B cell (primary cell): ENCODE measurements at regions not wholly inside any gene's neighbourhood (a gene's known extent, or its start where the extent isn't known, plus 50 kb on each side); places are given as distances from the start of the nearest gene placed in this dataset.

Experiments
- ATAC-seq: fragments of 200-7000 bp; cut with Tn5 transposase; one replicate; pipeline ENCODE4 v1.10.0; 2021; ENCODE audit warnings: low read depth, mild to moderate bottlenecking, moderate number of reproducible peaks, moderate library complexity
- CTCF ChIA-PET: fragments of 350-600 bp; sonication (Branson Sonifier 250); formaldehyde crosslinking; loops from one replicate; lab custom pipeline; 2021; ENCODE audit warnings: antibody characterized with exemption, inconsistent platforms; lab: Charles Lee
- POLR2A ChIA-PET: fragments of 350-600 bp; sonication (Branson Sonifier 250); formaldehyde crosslinking; loops from one replicate; lab custom pipeline; 2021; ENCODE audit warnings: antibody characterized with exemption; lab: Charles Lee
- DNase-seq: peaks from one replicate; pipeline ENCODE4 v3.0.0; 2013
- H2AFZ ChIP-seq: 2 replicates; pipeline ENCODE4 v1.6.1; 2012; ENCODE audit warnings: mild to moderate bottlenecking, low read depth, low read length; ENCODE audit not compliant: insufficient read depth, poor library complexity, severe bottlenecking
- H3K27ac ChIP-seq, 2 donors: 1 replicate in 1 of 2; 2 replicates in 1 of 2; pipeline ENCODE4 v1.5.1; 2012 to 2013; ENCODE audit warnings: low read length in 2 of 2, mild to moderate bottlenecking in 2 of 2, moderate library complexity in 1 of 2
- H3K27me3 ChIP-seq, 4 experiments: fragments of 200-600 bp in 1 of 4; sonication (generic) in 1 of 4; replicated peaks in 1 of 4; 1 replicate in 2 of 4; 2 replicates in 2 of 4; pipeline versions ENCODE4 v1.6.1 to v1.7.0; 2013 to 2016; ENCODE audit warnings: low read length in 3 of 4, mild to moderate bottlenecking in 2 of 4, mixed read lengths in 1 of 4, moderate library complexity in 1 of 4; ENCODE audit not compliant: insufficient read depth in 4 of 4, control insufficient read depth in 3 of 4; ENCODE audit errors: control extremely low read depth in 1 of 4
- H3K36me3 ChIP-seq, 2 experiments: replicated peaks in 1 of 2; 1 replicate in 1 of 2; 2 replicates in 1 of 2; pipeline versions ENCODE4 v1.6.1 to v1.7.1; 2013; ENCODE audit warnings: low read length in 1 of 2; ENCODE audit not compliant: insufficient read depth in 2 of 2, control insufficient read depth in 1 of 2; ENCODE audit errors: control extremely low read depth in 1 of 2, extremely low read depth in 1 of 2
- H3K4me1 ChIP-seq, 2 donors: fragments of 200-600 bp in 1 of 2; sonication (generic) in 1 of 2; 1 replicate in 1 of 2; 2 replicates in 1 of 2; pipeline versions ENCODE4 v1.5.1 to v1.6.1; 2013 to 2017; ENCODE audit warnings: low read length in 2 of 2; ENCODE audit not compliant: control insufficient read depth in 2 of 2, insufficient read depth in 2 of 2
- H3K4me2 ChIP-seq: replicated peaks from 2 replicates; pipeline ENCODE3; 2012; ENCODE audit warnings: mild to moderate bottlenecking, low read depth, low read length; ENCODE audit not compliant: poor library complexity, severe bottlenecking
- H3K4me3 ChIP-seq, 5 experiments: fragments of 200-600 bp in 1 of 5; sonication (generic) in 1 of 5; 1 replicate in 3 of 5; 2 replicates in 2 of 5; pipeline versions ENCODE4 v1.5.1 to v1.7.0; 2011 to 2016; ENCODE audit warnings: low read length in 4 of 5, mild to moderate bottlenecking in 4 of 5, low read depth in 2 of 5, control low read depth in 1 of 5, moderate library complexity in 1 of 5; ENCODE audit not compliant: insufficient read depth in 1 of 5; ENCODE audit errors: control extremely low read depth in 1 of 5, extremely low read depth in 1 of 5
- H3K79me2 ChIP-seq: fragments of 200-600 bp; sonication (generic); one replicate; pipeline ENCODE4 v1.6.0; 2016; ENCODE audit warnings: low read length; ENCODE audit not compliant: control insufficient read depth, insufficient read depth
- H3K9ac ChIP-seq: fragments of 200-600 bp; sonication (generic); 2 replicates; pipeline ENCODE4 v1.6.1; 2017; ENCODE audit warnings: mild to moderate bottlenecking, low read length, moderate library complexity
- H3K9me3 ChIP-seq, 3 donors: one replicate each; pipeline versions ENCODE4 v1.6.1 to v1.7.1; 2013; ENCODE audit warnings: low read length in 2 of 3; ENCODE audit not compliant: control insufficient read depth in 2 of 3, insufficient read depth in 1 of 3; ENCODE audit errors: control extremely low read depth in 1 of 3
- H4K20me1 ChIP-seq: 2 replicates; pipeline ENCODE4 v1.6.0; 2012; ENCODE audit warnings: mild to moderate bottlenecking, low read length; ENCODE audit not compliant: insufficient read depth, control insufficient read depth, poor library complexity, severe bottlenecking
- H3K27ac Mint-ChIP-seq: one replicate; pipeline ENCODE4 v1.8.0; 2021; ENCODE audit warnings: mixed read lengths
- H3K27me3 Mint-ChIP-seq: one replicate; pipeline ENCODE4 v1.8.0; 2021; ENCODE audit warnings: mixed read lengths
- H3K4me1 Mint-ChIP-seq: one replicate; pipeline ENCODE4 v1.8.0; 2021; ENCODE audit warnings: mixed read lengths
- H3K4me3 Mint-ChIP-seq: one replicate; pipeline ENCODE4 v1.8.0; 2021; ENCODE audit warnings: mixed read lengths
- H3K9me3 Mint-ChIP-seq: one replicate; pipeline ENCODE4 v1.8.0; 2022; ENCODE audit warnings: mixed read lengths; ENCODE audit not compliant: insufficient read depth
- EZH2 ChIP-seq: IDR thresholded peaks from 2 replicates; pipeline ENCODE4 v1.6.1; 2012; ENCODE audit warnings: borderline replicate concordance, low read depth, mild to moderate bottlenecking, moderate library complexity, low read length; ENCODE audit not compliant: insufficient read depth, poor library complexity, severe bottlenecking
- WGBS: methylation state at CpG from one replicate; pipeline ENCODE4 v1.1.5; 2013; ENCODE audit warnings: missing lambda C conversion rate; ENCODE audit not compliant: insufficient coverage; 5-methylcytosine and 5-hydroxymethylcytosine counted together
- intact Hi-C: fragments of 100-400 bp; cut with micrococcal nuclease; formaldehyde crosslinking; loops from one replicate; pipeline ENCODE4 v1.10.0; 2022
- TF ChIP-seq, protein P1 (sequence below): fragments of 200-600 bp; IDR thresholded peaks from one replicate; pipeline ENCODE4 v1.8.0; 2022; ENCODE audit warnings: antibody characterized with exemption, mild to moderate bottlenecking

DNA sequence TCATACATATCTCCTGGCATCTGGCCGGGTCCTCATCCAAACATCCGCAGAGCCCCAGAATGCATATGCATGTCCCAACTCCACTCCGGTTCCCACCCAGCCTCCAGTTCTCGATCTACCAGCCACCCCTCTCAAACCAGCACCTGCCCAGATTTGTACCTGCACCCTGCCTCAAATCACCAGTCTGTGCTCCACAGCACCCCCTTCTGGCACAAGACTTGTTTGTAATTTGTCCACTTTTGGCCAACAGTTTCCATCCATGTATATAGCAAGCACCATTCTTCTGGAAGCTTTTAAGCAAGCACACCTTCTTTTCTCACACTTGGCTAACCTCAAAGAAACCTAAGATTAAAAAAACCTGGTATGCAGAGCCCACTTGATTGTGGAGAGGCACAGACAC is 644.1 kb downstream of the MID1IP1 start:
- H3K4me1 ChIP-seq = peaks cover 26 to 28% of the 10 kb centered on the region in 2 donors
- H3K27ac ChIP-seq = no peak overlapping the region
- 80% methylated on average over 3 of the region's 4 CpGs for WGBS
- H3K27ac Mint-ChIP-seq = no peak overlapping the region
- intact Hi-C loops = loop anchor here (10.0 kb wide), 1 partner anchor 169 kb away; no protein-coding TSS in a partner anchor
- no peaks in the 10 kb centered on the region for H3K9me3 Mint-ChIP-seq
- H3K9me3 ChIP-seq = peaks cover 0 to 4% (median 0%) of the 10 kb centered on the region in 3 donors
- H3K27me3 ChIP-seq = no peaks in the 10 kb centered on the region
- H3K9ac ChIP-seq = no peak overlapping the region
- peak; percentile 30 for DNase-seq
- no peak overlapping the region for H2AFZ ChIP-seq
- TF ChIP-seq, protein P1, sequence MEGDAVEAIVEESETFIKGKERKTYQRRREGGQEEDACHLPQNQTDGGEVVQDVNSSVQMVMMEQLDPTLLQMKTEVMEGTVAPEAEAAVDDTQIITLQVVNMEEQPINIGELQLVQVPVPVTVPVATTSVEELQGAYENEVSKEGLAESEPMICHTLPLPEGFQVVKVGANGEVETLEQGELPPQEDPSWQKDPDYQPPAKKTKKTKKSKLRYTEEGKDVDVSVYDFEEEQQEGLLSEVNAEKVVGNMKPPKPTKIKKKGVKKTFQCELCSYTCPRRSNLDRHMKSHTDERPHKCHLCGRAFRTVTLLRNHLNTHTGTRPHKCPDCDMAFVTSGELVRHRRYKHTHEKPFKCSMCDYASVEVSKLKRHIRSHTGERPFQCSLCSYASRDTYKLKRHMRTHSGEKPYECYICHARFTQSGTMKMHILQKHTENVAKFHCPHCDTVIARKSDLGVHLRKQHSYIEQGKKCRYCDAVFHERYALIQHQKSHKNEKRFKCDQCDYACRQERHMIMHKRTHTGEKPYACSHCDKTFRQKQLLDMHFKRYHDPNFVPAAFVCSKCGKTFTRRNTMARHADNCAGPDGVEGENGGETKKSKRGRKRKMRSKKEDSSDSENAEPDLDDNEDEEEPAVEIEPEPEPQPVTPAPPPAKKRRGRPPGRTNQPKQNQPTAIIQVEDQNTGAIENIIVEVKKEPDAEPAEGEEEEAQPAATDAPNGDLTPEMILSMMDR = no peak
- no peak for TF ChIP-seq EZH2
- no peaks in the 10 kb centered on the region for H4K20me1 ChIP-seq
- POLR2A ChIA-PET = no interaction called here
- no peak overlapping the region for H3K4me3 Mint-ChIP-seq
- CTCF ChIA-PET = interaction anchor here (0.7 kb wide), 1 partner anchor 156 kb away, joined by 3 read pairs; no protein-coding TSS in a partner anchor
- H3K36me3 ChIP-seq = no peaks in the 10 kb centered on the region
- no peak overlapping the region for H3K4me2 ChIP-seq
- no peak overlapping the region for H3K4me3 ChIP-seq
- H3K79me2 ChIP-seq = no peaks in the 10 kb centered on the region
- no peaks in the 10 kb centered on the region for H3K27me3 Mint-ChIP-seq
- ATAC-seq = no peak
- H3K4me1 Mint-ChIP-seq = peaks cover 28% of the 10 kb centered on the region

GRCh38 chrX:39449352-39449751 is 648.1 kb downstream of the MID1IP1 start:
- ChIA-PET CTCF (no interaction called here), POLR2A (no interaction called here)
- no peak overlapping the region for H3K27ac Mint-ChIP-seq
- Histone ChIP-seq H2AFZ (no peak overlapping the region), H3K27ac (no peak overlapping the region), H3K36me3 (no peaks in the 10 kb centered on the region), H3K4me1 (no peaks in the 10 kb centered on the region), H3K27me3 (peaks cover 0 to 3% (median 0%) of the 10 kb centered on the region in 4 experiments), H3K79me2 (no peaks in the 10 kb centered on the region), H3K4me2 (no peak overlapping the region), H3K9me3 (no peaks in the 10 kb centered on the region), H3K9ac (no peak overlapping the region), H4K20me1 (no peaks in the 10 kb centered on the region), H3K4me3 (no peak overlapping the region)
- intact Hi-C loops = loop anchor here (10.0 kb wide), 1 partner anchor 165 kb away; no protein-coding TSS in a partner anchor
- H3K4me3 Mint-ChIP-seq = no peak overlapping the region
- TF ChIP-seq, protein P1 = no peak
- no peak for TF ChIP-seq EZH2
- DNase-seq (no peak), ATAC-seq (no peak)
- no CpG with 5 or more reads among the region's 2 CpGs for WGBS
- H3K4me1 Mint-ChIP-seq = peaks cover 3% of the 10 kb centered on the region
- no peaks in the 10 kb centered on the region for H3K27me3 Mint-ChIP-seq
- H3K9me3 Mint-ChIP-seq = no peaks in the 10 kb centered on the region
